ENCODE measurements at regions not wholly inside any gene's neighbourhood (a gene's known extent, or its start where the extent isn't known, plus 50 kb on each side); places are given as distances from the start of the nearest gene placed in this dataset.

DNA sequence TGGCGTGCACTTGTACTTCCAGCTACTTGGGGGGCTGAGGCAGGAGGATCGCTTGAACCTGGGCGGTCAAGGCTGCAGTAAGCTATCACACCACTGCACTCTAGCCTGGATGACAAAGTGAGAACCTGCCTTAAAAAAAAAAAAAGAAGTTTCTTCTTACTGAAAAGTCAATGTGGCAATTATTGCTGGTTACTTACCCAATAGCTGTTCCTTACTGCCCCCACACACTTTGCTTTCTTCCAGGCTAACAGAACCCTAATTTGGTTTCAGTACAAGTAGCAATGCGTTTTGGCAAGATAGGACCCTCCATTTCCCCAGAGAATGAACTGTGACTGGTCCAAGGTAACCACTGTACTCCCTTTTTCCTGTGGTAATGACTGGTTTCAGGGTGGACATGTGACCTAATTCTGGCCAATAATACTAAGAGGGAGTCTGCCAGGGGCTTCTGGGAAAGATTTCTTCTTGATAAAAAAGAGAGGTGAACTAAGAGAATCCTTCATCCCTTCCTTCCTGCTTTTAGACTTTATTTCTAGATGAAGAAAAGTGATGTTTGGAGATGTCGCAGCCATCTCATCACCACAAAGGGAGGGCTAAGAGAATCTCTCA, 58.8 kb upstream of the MSI2 start:
- H3K9me3 ChIP-seq (ENCODE audit: control insufficient read depth in 2 of 3, insufficient read depth in 1 of 3, low read length in 3 of 3) = no peaks in the 10 kb centered on the region
- no peaks in the 10 kb centered on the region for H3K27me3 ChIP-seq (ENCODE audit: control insufficient read depth, insufficient read depth, low read length)
- DNase-seq = no peak
- TF ChIP-seq, protein P1, sequence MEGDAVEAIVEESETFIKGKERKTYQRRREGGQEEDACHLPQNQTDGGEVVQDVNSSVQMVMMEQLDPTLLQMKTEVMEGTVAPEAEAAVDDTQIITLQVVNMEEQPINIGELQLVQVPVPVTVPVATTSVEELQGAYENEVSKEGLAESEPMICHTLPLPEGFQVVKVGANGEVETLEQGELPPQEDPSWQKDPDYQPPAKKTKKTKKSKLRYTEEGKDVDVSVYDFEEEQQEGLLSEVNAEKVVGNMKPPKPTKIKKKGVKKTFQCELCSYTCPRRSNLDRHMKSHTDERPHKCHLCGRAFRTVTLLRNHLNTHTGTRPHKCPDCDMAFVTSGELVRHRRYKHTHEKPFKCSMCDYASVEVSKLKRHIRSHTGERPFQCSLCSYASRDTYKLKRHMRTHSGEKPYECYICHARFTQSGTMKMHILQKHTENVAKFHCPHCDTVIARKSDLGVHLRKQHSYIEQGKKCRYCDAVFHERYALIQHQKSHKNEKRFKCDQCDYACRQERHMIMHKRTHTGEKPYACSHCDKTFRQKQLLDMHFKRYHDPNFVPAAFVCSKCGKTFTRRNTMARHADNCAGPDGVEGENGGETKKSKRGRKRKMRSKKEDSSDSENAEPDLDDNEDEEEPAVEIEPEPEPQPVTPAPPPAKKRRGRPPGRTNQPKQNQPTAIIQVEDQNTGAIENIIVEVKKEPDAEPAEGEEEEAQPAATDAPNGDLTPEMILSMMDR (IDR thresholded peaks at IDR 0.05; ENCODE audit: borderline replicate concordance, extremely low read depth, insufficient read depth) = no peak
- intact Hi-C loops (cut with DNase I) = no loop called here
- FAIRE-seq = no peak
- no peak overlapping the region for H3K9ac ChIP-seq (ENCODE audit: low read length in 3 of 3)
- H3K4me3 ChIP-seq (ENCODE audit: low read length in 3 of 3) = no peak overlapping the region
- no peak overlapping the region for H3K27ac ChIP-seq (ENCODE audit: low read depth in 2 of 2, low read length in 2 of 2)
- no peaks in the 10 kb centered on the region for H3K36me3 ChIP-seq (ENCODE audit: control insufficient read depth in 2 of 3, insufficient read depth in 3 of 3, low read length in 3 of 3)
- no peaks in the 10 kb centered on the region for H3K4me1 ChIP-seq (ENCODE audit: control insufficient read depth in 2 of 3, insufficient read depth in 2 of 3, low read depth in 1 of 3, low read length in 3 of 3)

DNA sequence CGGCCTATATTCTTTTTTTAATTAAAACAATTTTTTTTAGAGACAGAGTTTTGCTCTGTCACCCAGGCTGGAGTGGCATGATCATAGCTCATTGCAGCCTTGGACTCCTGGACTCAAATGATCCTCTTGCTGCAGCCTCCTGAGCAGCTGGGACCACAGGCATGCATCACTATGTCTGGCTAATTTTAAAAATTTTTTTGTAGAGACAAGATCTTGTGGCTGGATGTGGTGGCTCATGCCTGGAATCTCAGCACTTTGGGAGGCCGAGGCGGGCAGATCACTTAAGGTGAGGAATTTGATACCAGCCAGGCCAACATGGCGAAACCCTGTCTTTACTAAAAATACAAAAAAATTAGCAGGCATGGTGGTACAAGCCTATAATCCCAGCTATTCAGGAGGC, 54.8 kb upstream of the MSI2 start:
- H3K27ac ChIP-seq (ENCODE audit: low read depth in 2 of 2, low read length in 2 of 2) = no peak overlapping the region
- no peaks in the 10 kb centered on the region for H3K27me3 ChIP-seq (ENCODE audit: control insufficient read depth, insufficient read depth, low read length)
- no peak for FAIRE-seq
- no peak overlapping the region for H3K4me3 ChIP-seq (ENCODE audit: low read length in 3 of 3)
- intact Hi-C loops (cut with DNase I) = no loop called here
- H3K9me3 ChIP-seq (ENCODE audit: control insufficient read depth in 2 of 3, insufficient read depth in 1 of 3, low read length in 3 of 3) = no peaks in the 10 kb centered on the region
- no peak overlapping the region for H3K9ac ChIP-seq (ENCODE audit: low read length in 3 of 3)
- no peaks in the 10 kb centered on the region for H3K4me1 ChIP-seq (ENCODE audit: control insufficient read depth in 2 of 3, insufficient read depth in 2 of 3, low read depth in 1 of 3, low read length in 3 of 3)
- no peaks in the 10 kb centered on the region for H3K36me3 ChIP-seq (ENCODE audit: control insufficient read depth in 2 of 3, insufficient read depth in 3 of 3, low read length in 3 of 3)
- TF ChIP-seq, protein P1 (IDR thresholded peaks at IDR 0.05; ENCODE audit: borderline replicate concordance, extremely low read depth, insufficient read depth) = no peak
- no peak for DNase-seq

DNA sequence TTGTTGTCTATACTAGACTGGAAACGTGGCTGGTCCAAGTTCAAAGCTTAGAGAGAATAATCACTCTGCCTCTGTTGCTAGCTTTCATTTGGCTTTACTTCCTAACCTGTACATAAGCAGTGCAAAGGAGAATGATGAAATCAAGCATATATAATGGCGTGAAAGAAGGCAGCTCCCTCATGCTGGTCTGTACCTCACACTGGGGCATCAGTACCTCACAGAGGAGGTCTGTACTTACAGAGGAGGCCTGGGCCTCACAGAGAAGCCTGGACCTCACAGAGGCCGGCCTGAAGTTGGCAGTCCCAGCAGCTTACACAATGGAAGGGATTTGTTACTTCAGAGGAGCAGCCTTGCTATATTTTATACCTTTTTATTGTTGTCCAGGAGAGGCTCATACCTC, 53.3 kb upstream of the MSI2 start:
- no peak for DNase-seq
- intact Hi-C loops (cut with DNase I) = no loop called here
- H3K4me3 ChIP-seq (ENCODE audit: low read length in 3 of 3) = no peak overlapping the region
- H3K9me3 ChIP-seq (ENCODE audit: control insufficient read depth in 2 of 3, insufficient read depth in 1 of 3, low read length in 3 of 3) = peaks cover 0 to 2% (median 0%) of the 10 kb centered on the region in 3 donors
- no peaks in the 10 kb centered on the region for H3K36me3 ChIP-seq (ENCODE audit: control insufficient read depth in 2 of 3, insufficient read depth in 3 of 3, low read length in 3 of 3)
- H3K27me3 ChIP-seq (ENCODE audit: control insufficient read depth, insufficient read depth, low read length) = no peaks in the 10 kb centered on the region
- no peak overlapping the region for H3K27ac ChIP-seq (ENCODE audit: low read depth in 2 of 2, low read length in 2 of 2)
- H3K4me1 ChIP-seq (ENCODE audit: control insufficient read depth in 2 of 3, insufficient read depth in 2 of 3, low read depth in 1 of 3, low read length in 3 of 3) = no peaks in the 10 kb centered on the region
- no peak overlapping the region for H3K9ac ChIP-seq (ENCODE audit: low read length in 3 of 3)
- TF ChIP-seq, protein P1 (IDR thresholded peaks at IDR 0.05; ENCODE audit: borderline replicate concordance, extremely low read depth, insufficient read depth) = no peak
- FAIRE-seq = no peak

Measured in kidney (tissue), 13 donors.